ENCODE measurements at regions not wholly inside any gene's neighbourhood (a gene's known extent, or its start where the extent isn't known, plus 50 kb on each side); places are given as distances from the start of the nearest gene placed in this dataset.
A peak's percentile ranks its signal among the peaks of the same experiment; 100 is the strongest.
"Not testable (repeated sequence)": the region's sequence is repeated elsewhere in the genome, so short reads cannot be mapped to it uniquely, and the experiment has no call there.

DNA sequence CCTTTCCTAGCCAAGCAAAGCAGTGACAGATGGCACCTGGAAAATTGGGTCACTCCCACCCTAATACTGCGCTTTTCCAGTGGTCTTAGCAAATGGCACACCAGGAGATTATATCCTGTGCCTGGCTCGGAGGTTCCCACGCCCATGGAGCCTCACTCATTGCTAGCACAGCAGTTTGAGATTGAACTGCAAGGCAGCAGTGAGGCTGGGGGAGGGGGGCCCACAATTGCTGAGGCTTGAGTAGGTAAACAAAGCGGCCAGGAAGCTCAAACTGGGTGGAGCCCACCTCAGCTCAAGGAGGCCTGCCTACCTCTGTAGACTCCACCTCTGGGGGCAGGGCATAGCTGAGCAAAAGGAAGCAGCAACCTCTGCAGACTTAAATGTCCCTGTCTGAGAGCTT is 635.0 kb downstream of the C12orf50 start:
- DNase-seq = not testable (repeated sequence)

DNA sequence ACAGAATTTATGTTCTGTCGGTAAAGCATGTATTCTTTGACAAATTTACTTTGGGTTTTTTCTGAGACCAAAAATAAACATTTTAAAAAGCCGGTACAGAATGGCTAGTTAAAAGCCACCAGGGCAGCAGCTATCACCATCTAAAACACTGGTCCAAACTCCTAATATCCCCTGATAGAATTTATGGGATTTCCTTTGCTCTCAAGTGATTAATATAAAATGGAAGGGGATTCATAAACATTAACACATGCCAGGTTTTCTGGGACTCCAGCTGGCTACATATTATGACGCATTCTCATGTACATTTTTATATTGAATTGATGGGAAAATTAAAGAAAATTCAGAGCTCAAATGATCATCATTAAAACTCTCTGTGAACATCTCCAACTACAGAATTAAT is 640.8 kb downstream of the C12orf50 start:
- no peak for DNase-seq

DNA sequence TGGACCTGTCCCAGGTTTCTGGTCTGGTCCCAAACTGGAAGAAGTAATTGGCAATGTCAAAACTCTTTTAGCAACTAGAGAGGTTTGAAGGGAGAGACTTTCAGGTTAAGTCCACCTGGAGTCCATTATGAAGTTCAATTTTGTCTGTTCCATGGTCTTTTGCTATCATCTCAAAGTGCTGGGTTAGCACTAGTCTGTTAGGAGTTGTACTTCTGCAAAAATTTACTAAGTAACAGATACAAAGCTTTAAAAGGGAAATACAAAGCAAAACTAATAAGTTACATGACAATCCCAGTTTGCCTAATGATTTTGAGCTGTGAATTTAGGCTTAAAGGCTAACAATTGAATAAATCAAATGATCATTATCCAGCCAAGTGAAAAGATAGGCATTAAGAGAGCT is 643.9 kb downstream of the C12orf50 start:
- no peak for DNase-seq

DNA sequence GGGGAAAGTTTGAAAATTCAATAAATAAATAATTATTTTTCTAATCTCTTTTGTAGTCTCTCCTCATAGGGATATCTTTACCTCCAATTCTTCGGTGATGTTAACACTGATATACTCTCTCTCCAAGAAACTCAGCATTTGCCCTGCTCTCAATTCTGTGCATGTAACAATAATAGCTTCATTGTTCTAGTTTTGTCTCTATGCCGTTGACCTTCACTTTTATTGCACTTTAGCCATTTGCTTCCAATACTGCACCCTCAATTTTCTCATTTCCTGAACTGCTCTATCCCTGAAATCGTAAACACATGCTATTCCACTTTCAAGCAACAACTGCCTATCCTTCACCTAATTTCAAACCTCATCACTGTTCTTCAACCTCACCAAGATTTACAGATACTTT is 645.0 kb downstream of the C12orf50 start:
- no peak for DNase-seq

DNA sequence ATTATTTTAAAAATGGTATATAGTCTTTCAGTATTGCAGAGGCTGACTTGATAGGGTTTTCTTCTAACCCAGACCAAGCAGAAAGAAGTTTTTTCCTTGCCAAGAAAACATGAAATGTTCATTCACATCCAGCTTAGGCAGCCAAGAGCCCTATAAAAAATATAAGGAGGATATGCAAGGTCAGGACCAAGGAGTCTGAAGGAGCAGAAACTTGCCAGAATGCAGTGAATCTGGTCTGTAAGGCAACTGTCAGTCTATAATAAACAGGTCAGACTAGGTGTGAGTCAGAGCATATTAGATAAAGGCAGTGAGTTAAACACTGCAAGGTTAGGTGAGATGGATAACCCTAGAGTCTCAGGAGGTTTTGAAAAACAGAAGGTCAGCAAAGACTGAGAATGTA is 645.5 kb downstream of the C12orf50 start:
- no peak for DNase-seq

DNA sequence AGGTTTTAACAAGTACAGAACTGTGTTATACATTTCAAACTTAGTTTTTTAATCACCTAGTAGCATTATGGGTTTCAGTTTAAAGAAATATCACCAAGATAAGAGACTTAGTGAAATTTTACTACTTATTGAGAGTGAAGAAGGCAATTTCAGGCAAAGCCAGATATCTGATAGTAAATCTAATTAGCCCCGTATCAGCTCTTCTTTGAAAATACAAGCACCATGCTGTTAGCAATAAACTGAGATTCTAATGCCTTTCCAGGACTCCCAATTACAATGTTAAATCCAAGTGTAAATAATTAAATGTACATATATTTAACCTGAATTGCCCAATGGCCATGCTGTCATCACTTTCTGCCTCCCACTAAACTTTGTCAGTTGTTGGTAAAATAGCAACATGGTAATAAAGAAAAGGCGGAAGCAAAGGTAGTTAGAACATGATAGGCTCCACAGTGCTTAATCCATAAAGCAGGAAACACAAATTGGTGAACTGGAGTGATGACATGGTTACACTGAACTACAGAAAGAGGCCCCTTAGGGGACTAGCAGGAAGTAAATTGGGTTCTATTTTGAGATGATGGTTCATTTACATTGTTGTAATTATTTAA is 646.1 kb downstream of the C12orf50 start:
- no peak for DNase-seq

DNA sequence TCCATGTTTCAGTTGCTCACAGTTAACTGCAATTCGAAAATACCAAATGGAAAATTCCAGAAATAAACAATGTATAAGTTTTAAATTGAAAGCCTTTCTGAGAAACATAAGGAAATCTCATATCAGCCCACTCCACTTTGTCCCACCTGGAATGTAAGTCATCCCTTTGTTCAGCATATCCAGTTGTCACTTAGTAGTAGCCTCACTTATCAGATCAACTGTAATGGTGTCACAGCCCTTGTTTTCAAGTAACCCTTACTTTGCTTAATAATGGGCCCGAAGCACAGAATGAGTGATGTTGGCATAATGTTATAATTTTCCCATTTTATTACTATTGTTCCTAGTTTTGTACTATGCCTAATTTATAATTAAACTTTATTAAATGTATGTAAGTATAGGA is 646.8 kb downstream of the C12orf50 start:
- DNase-seq = no peak

DNA sequence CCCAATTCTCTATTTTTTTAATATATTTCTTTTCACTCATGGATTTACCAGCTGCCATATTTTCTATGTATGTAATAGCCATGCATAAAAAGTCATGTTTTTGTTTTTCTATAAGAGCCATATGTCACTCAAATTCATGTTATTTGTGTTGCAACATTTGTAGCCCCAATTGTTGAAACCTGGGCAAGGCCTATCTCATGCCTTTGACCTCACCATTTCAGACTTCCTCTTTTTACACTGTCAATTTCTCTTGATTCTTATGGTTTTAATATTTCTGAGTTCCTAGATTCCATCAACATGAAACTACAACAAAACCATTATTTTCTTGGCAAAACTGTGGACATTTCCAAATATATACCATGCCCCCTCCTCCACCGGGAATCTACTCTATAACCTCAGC is 647.5 kb downstream of the C12orf50 start:
- no peak for DNase-seq

DNA sequence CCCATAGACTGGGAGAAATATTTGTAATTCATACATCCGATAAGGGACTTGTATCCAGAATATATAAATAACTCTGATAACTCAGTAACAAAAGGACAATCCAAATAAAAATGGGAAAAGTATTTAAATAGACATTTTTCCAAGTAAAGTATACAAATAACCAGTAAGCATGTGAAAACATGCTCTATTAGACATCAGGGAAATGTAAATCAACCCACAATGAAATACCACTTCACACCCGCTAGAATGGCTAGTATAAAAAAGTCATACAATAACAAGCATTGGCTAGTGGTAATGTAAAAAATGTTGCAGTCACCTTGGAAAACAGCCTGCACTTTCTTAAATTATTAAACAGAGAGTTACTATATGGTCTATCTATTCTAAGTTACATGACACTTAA is 650.7 kb downstream of the C12orf50 start:
- no peak for DNase-seq

DNA sequence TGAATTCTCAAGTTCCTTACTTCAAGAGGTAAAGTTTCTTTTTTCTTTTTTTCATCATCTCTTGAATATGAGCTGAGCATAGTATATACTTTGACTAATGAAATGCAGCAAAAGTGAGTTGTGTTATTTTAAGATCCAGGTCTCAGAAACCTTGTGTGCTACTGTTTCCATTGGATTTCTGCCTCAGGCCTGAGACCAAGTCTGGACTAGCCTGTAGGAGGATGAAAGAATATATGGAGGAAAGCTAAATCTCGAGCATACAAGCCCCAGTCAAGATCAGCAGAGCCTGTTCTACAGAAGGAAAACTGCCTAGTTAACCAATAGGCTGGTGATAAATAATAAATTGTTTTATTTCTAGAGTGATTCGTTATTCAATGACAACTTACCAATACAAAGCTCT is 652.5 kb downstream of the C12orf50 start:
- DNase-seq = no peak

DNA sequence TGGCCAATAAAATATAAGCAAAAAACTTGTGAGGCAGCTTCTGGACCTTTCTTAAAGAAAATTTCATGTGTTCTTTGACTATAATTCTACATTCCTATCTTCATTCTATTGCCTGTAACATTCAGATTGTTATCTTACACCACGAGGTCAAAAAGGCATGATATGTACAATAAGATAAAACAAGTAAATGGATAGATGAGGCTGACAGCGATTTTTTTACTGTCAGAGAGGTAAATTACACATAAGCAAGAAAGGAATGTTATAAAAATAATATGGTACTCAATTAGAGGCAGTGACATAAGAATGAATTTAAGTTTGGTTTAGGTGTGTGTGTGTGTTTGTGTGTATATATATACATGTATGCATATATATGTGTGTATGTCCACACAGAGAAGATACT is 660.0 kb downstream of the C12orf50 start:
- no peak for DNase-seq

DNA sequence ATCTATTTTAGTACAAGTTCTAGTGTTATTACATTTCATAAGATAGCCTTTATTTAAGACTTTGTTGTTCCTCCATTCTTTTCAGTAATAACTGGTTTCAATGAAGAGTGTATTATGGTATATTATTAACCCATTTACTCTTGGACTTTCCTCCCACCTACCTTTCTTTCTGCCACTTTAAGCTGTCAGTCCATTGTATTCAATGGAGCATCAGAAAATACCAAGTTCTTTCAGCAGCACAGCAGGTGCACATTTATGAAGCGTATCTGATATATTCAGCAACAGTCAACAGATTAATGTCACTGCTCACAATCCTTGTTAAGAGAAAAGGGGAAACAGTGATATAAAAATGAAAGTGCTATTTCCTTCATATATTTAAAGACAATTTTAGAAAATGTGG is 660.9 kb downstream of the C12orf50 start:
- DNase-seq = peak; percentile 66

DNA sequence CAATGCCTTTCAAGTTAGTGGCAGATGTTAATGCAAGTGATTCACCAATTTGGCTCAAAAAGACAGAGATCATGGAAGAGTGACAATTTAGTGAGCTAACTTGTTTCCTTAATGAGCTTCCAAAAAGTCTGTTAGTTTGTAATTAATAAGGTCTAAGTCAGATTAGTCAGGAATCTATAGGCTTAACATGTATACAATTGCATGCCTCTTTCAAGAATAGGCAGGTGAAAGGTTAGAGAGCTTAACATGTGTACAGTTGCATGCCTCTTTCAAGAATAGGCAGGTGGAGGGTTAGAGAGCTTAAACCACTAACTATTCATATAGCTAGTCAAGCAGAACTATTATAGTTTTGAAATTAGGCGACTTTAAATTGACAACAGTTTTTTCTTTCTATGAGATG is 663.8 kb downstream of the C12orf50 start:
- no peak for DNase-seq

DNA sequence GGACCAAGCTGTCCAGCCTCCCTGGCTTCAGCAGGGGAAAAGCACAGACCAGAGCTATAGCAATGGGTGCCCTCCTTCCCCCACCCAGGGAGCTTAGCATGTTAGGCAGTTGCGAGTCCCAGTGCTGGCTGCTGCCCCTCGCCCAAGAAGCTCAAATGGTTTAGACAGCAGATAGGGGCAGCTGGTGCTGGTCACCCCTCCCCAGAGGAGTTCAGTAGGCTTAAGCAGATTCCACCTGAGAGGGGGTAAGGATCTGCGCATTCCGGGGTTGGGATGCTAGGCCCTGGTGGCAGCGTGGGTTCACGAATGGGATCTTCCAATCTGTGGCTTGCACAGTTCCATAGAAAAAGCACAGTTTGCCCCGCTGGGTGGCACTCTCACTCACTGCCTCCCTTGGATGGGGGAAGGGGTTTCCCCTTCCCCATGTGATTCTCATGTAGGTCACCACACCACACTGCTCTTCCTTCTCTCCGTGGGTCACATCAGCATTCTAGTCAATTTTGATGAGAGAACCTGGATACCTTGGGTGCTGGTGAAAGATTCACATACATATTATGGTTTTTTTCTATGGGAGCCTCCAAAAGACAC is 665.6 kb downstream of the C12orf50 start:
- DNase-seq = no peak

DNA sequence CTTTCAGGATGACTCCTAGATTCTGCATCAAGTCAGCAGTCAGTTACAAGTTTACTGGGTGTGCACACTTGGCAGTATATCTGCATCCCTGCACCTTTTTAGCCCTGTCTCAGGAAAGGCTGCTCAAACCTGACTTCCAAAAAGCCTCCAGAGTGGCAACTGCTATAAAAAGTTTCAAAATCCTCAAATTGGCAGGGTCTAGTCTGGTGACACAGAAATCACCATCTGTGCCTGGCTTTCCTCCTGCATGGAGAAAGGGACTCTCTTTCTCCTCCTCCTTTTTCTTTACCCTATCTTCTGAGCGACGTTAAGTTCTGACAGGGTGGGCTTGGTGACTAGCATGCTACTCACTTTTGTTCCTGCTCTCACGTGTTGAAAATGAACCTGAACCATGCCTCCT is 679.5 kb downstream of the C12orf50 start:
- DNase-seq = no peak

DNA sequence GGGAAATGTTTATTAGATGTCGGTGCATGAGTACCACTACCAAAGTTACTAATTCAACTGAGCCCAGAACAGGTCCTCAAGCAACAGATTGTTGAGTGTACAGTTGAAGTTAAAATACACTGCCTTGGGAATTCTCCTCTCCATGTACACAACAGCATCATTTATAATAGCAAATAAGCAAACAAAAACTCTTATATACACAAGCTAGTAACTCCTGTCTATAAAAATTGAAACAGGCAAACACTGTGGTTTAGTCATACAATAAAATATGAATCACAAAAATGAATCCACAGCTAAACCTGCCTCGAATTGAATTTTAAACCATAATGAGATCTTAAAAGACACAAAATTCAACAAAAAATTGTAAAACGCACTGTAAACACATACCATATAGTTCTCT is 681.1 kb downstream of the C12orf50 start:
- DNase-seq = no peak

DNA sequence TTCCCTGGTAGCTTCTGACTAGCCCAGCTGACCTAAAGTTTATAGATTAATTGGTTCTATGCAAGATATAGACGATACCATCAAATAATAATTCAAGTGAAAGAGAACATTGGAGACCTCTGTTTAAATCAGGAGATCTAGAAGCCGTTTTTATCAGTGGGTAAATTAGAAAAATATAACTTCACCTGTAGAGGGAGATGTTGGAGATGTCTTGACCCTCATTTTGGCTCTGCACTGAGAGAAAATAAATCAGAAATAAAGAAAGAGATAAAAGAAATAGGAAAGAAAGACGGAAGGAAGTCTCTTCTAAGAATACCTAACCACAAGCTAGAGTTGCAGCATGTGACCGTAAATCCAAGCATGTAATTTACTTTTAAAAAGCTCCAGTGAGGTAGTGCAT is 684.5 kb downstream of the C12orf50 start:
- no peak for DNase-seq

DNA sequence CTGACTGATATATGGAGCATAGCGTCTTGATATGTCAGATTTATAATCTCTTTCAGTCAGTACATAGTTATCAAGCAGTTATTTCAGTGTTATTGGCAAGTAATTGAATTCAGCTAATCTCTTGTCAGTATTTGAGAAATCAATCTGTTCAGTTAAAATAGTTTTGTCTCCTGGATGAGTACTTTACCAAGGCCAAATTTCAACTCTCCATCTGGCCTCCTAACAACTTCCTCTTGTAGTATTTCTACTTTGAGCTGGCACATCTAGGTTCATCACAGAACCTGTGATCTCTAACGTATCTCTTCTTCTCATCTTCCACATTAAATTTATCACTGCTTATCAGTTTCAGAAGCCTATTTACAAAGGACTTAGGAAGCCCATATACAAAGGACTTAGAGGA is 690.5 kb downstream of the C12orf50 start:
- DNase-seq = no peak

DNA sequence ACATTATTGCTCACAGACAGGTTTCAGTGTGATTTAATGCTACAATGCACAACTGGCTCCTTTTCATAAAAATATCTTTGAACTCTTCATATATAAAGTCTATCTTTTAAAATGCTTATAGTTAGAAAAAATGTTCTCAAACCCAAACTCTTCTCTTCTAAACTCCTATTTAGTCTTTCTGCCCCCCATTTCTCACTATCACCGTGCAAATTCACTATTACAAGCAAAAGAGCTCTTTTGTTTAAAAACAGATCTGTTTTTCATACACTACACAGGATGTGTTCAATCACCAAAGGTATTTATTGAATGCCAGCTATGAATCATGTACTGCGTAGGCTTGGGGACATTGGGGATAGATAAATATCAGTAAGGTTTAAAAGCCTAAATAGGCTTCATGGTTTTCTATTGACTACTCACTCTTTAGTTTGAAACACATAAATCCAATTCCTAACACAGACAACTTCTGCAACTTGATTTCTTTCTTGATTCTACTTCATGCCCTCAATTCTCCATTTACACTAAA is 692.3 kb downstream of the C12orf50 start:
- DNase-seq = no peak

DNA sequence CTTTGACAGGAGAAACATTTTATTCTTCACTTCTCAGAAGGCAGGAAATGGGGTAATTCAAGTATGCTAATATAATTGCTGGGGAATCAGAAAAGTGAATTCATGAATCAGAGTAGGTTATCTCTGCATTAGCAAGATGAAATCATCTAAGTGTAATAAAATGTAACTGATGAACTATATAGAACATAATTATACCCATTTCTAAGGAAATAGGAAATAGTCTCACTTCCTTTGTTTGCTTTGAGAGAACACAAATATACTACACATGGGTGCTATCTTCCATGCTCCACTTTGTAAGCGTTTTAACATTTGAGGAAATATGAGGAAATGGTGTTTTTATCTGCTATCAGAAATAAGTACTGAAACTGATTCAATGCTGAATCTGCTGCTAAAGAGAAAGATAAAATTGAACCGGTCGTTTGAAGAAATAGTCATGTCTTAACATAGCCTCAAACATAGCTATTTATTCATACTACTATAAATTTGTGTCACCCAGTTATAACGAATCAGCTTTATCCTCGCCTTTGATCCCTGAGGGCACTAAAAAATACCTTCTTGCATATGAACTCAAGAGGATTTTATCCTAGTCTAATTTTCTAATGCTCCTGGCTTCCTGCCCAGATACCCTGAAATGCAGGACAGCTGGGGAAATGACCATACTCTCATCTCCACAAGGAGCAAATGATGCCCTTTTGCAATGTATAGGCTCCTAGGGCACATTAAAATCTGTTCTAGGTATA is 696.0 kb downstream of the C12orf50 start:
- DNase-seq = peak; percentile 11

DNA sequence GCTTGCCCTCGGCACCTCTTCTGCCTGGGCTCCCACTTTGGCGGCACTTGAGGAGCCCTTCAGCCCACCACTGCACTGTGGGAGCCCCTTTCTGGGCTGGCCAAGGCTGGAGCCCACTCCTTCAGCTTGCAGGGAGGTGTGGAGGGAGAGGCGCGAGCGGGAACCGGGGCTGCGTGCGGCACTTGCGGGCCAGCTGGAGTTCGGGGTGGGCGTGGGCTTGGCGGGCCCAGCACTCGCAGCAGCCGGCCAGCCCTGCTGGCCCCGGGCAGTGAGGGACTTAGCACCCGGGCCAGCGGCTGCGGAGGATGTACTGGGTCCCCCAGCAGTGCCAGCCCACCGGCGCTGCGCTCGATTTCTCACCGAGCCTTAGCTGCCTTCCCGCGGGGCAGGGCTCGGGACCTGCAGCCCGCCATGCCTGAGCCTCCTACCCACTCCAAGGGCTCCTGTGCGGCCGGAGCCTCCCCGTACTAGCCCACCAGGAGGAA is 699.1 kb downstream of the C12orf50 start:
- not testable (repeated sequence) for DNase-seq

DNA sequence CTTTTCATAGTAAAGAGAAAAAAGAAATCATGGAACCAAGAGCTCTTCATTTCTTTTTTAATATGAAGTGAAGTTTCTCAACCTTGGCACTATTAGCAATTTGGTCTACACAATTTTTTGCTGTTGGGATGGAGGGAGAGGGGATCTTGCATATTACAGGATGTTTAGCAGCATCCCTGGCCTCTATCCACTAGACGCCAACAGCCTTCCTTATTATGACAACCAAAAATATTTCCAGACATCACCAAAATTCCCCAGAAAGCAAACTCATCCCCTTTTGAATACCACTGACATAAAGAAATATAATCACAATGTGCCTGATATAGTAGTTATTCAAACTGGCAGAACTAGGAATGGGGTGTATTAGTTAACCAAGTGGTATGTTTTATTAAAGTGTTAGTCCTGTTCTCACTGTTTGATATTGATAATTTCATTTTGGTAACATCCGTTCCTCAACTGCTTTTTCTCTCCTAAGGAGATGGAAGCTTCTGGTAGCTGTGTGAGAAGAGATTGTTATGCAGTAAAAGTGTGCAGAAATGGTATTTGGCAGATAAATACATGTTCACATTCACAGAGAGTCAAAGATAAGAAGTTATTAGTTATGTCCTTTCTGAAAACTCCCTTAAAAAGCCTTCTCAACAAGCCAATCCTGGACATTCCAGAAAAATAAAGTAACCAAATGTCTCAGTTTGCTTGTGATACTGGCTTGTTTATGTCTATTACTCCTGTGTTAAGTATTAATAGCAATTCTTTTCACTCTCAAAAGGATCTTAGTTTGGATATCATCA is 699.9 kb downstream of the C12orf50 start:
- no peak for DNase-seq

DNA sequence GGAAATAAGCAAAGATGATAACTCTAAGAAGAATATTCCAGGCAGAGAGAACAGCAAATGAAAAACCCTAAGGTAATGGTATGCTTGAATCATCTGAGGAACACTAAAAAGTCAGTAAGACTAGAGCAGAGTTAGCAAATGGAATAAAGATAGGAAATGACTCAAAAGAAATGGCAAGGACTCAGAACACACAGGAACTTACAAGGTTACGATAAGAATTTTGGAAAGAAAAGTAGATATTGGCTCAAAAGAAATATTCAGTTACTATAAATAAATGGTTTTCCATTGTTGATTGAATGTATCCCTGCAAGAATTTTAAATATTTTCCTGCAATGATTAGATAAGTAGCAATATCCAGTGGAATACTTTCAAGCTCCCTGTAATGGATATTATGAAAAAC is 705.8 kb downstream of the C12orf50 start:
- no peak for DNase-seq

Data from NCI-H1436 (cell line).